GM12878 (cell line): ENCODE measurements at regions not wholly inside any gene's neighbourhood (a gene's known extent, or its start where the extent isn't known, plus 50 kb on each side); places are given as distances from the start of the nearest gene placed in this dataset.

Experiments
- ATAC-seq: fragments of 200-7000 bp; cut with Tn5 transposase; 3 replicates; pipeline ENCODE4 v1.9.1; 2020; ENCODE audit warnings: mild to moderate bottlenecking, moderate library complexity
- BruUV-seq: library from RNA; stranded (reverse); fragments of 400-500 nt; replicated peaks from 2 replicates; lab custom pipeline; 2021; lab: Mats Ljungman, UMichigan
- CTCF ChIA-PET: fragments of 300-600 bp; sonication (Branson Sonifier 250); formaldehyde crosslinking; extraction: SDS; loops from one replicate; lab custom pipeline; 2021; ENCODE audit warnings: inconsistent platforms; lab: Yijun Ruan, JAX
- POLR2A ChIA-PET: fragments of 350-600 bp; formaldehyde crosslinking; extraction: SDS; loops from one replicate; lab custom pipeline; 2021; ENCODE audit warnings: inconsistent platforms; lab: Charles Lee
- RAD21 ChIA-PET: fragments of 300-600 bp; sonication (Branson Sonifier 250); formaldehyde crosslinking; loops from one replicate; lab custom pipeline; 2023; ENCODE audit warnings: antibody characterized with exemption; ENCODE audit not compliant: unreplicated experiment; lab: Charles Lee
- SMC1A ChIA-PET: fragments of 300-600 bp; sonication (Branson Sonifier 250); formaldehyde crosslinking; loops from one replicate; lab custom pipeline; 2023; ENCODE audit not compliant: unreplicated experiment, uncharacterized antibody; lab: Charles Lee
- DNase-seq: peaks from one replicate; pipeline ENCODE4 v3.0.0-alpha.2; 2011; ENCODE audit warnings: low read depth, low spot score
- FAIRE-seq: peaks from 3 replicates; lab custom pipeline; 2011; peaks lifted over from hg19 to GRCh38; lab: Jason Lieb, UNC
- H2AFZ ChIP-seq: 2 replicates; pipeline ENCODE4 v1.6.0; 2011; ENCODE audit warnings: low read depth, low read length, control low read depth; ENCODE audit not compliant: control insufficient read depth
- H3K27ac ChIP-seq: 2 replicates; pipeline ENCODE4 v1.5.1; 2011; ENCODE audit warnings: control low read depth; ENCODE audit not compliant: control insufficient read depth, insufficient read depth
- H3K27me3 ChIP-seq, 2 experiments: replicated peaks in 1 of 2; 2 replicates each; pipeline versions ENCODE4 v1.6.0 to v1.6.1; 2011; ENCODE audit warnings: low read length in 1 of 2; ENCODE audit not compliant: control insufficient read depth in 2 of 2, insufficient read depth in 2 of 2
- H3K36me3 ChIP-seq, 2 experiments: 2 replicates each; pipeline ENCODE4 v1.5.1; 2011; ENCODE audit warnings: low read length in 1 of 2; ENCODE audit not compliant: control insufficient read depth in 2 of 2, insufficient read depth in 2 of 2
- H3K4me1 ChIP-seq: 2 replicates; pipeline ENCODE4 v1.6.1; 2011; ENCODE audit warnings: mild to moderate bottlenecking, low read length, moderate library complexity, mixed read lengths; ENCODE audit not compliant: control insufficient read depth, insufficient read depth
- H3K4me2 ChIP-seq: 2 replicates; pipeline ENCODE4 v1.6.0; 2011; ENCODE audit warnings: control low read depth; ENCODE audit not compliant: control insufficient read depth, insufficient read depth
- H3K4me3 ChIP-seq: fragments of 200-600 bp; sonication (generic); 2 replicates; pipeline ENCODE4 v1.5.1; 2016
- H3K79me2 ChIP-seq: 2 replicates; pipeline ENCODE4 v1.6.0; 2011; ENCODE audit warnings: low read length; ENCODE audit not compliant: control insufficient read depth, insufficient read depth
- H3K9ac ChIP-seq: 2 replicates; pipeline ENCODE4 v1.8.0; 2011; ENCODE audit warnings: low read length, control low read depth, mixed read lengths; ENCODE audit not compliant: control insufficient read depth, insufficient read depth
- H3K9me3 ChIP-seq: replicated peaks from 3 replicates; pipeline ENCODE4 v1.5.1; 2011; ENCODE audit warnings: mild to moderate bottlenecking, low read length; ENCODE audit not compliant: control insufficient read depth, insufficient read depth
- H4K20me1 ChIP-seq: 2 replicates; pipeline ENCODE4 v1.6.0; 2011; ENCODE audit not compliant: control insufficient read depth, insufficient read depth
- IKZF1 ChIP-seq: fragments of 450-650 bp; conservative IDR thresholded peaks from 2 replicates; pipeline ENCODE4 v1.6.1; 2017; ENCODE audit warnings: antibody characterized with exemption, mild to moderate bottlenecking
- JUNB ChIP-seq: IDR thresholded peaks from 2 replicates; pipeline ENCODE4 v1.6.1; 2016; ENCODE audit warnings: antibody characterized with exemption, mild to moderate bottlenecking
- NBN ChIP-seq: fragments of 450-650 bp; IDR thresholded peaks from 2 replicates; pipeline ENCODE4 v1.6.1; 2016
- POLR2A ChIP-seq: IDR thresholded peaks from 2 replicates; pipeline ENCODE4 v1.6.1; 2011; ENCODE audit warnings: low read depth, mild to moderate bottlenecking, low read length
- WGBS: methylation state at CpG from one replicate; pipeline ENCODE4 v1.1.6; 2016; ENCODE audit warnings: low lambda C conversion rate; ENCODE audit not compliant: insufficient replicate concordance, insufficient coverage; ENCODE audit errors: missing lambda C conversion rate; 5-methylcytosine and 5-hydroxymethylcytosine counted together
- in situ Hi-C: fragments of 300-500 bp; cut with MboI; formaldehyde crosslinking; loops from 9 replicates; pipeline ENCODE4 v1.14.3; 2018; ENCODE audit warnings: mixed read lengths
- intact Hi-C: fragments of 100-400 bp; cut with micrococcal nuclease; formaldehyde crosslinking; loops from one replicate; pipeline ENCODE4 v1.14.2; 2022; ENCODE audit not compliant: unreplicated experiment
- TF ChIP-seq, protein P1 (sequence below): fragments of 450-650 bp; IDR thresholded peaks from 2 replicates; pipeline ENCODE4 v1.6.1; 2017; ENCODE audit warnings: mild to moderate bottlenecking, moderate library complexity
- TF ChIP-seq, protein P2 (sequence below): IDR thresholded peaks from 2 replicates; pipeline ENCODE4 v1.6.1; 2012; ENCODE audit warnings: improper control_type of control experiment, low read depth, low read length; ENCODE audit not compliant: insufficient replicate concordance
- TF ChIP-seq, protein P3 (sequence below): IDR thresholded peaks from 2 replicates; pipeline ENCODE4 v1.6.1; 2011; ENCODE audit warnings: borderline replicate concordance, low read depth, mild to moderate bottlenecking, moderate library complexity, low read length; ENCODE audit not compliant: insufficient read depth, poor library complexity, severe bottlenecking

DNA sequence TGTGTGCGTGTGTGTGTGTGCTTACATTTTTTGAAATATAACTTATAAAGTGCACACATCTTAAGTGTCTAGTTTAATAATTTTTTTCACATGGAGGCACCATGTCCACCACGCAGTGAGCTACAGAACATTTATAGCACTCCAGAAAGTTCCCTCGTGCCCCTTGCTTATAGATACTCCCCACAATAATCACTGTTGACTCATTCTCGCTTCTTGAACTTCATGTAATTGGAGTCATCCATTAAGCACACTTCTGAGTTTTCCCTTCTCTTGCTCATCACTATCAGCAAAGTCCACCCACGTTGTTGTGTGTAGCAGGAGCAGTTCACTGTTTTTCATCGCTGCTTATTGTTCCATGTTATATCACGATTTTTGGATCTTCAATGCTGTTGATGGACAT is 78.4 kb upstream of the DISP3 start:
- Histone ChIP-seq H4K20me1 (no peaks in the 10 kb centered on the region), H3K4me2 (no peak overlapping the region), H3K79me2 (no peaks in the 10 kb centered on the region), H3K36me3 (no peaks in the 10 kb centered on the region), H3K9me3 (no peaks in the 10 kb centered on the region; the same call in 2 of the 3 replicates), H3K4me1 (no peaks in the 10 kb centered on the region), H2AFZ (no peak overlapping the region), H3K4me3 (no peak overlapping the region), H3K27ac (no peak overlapping the region), H3K27me3 (peaks cover 0 to 4% of the 10 kb centered on the region in 2 experiments; a peak in 2 of 4 replicates), H3K9ac (no peak overlapping the region)
- POLR2A ChIA-PET, result no interaction called here
- FAIRE-seq (no peak), DNase-seq (no peak), ATAC-seq (no peak)
- CTCF ChIA-PET, result no interaction called here
- no TSS peak for BruUV-seq
- RAD21 ChIA-PET, result no interaction called here
- in situ Hi-C loops, result no loop called here
- intact Hi-C loops, result no loop called here
- whole genome bisulfite sequencing, result 33% methylated on average over 7 of the region's 7 CpGs
- no peak for TF ChIP-seq POLR2A
- TF ChIP-seq, protein P1, sequence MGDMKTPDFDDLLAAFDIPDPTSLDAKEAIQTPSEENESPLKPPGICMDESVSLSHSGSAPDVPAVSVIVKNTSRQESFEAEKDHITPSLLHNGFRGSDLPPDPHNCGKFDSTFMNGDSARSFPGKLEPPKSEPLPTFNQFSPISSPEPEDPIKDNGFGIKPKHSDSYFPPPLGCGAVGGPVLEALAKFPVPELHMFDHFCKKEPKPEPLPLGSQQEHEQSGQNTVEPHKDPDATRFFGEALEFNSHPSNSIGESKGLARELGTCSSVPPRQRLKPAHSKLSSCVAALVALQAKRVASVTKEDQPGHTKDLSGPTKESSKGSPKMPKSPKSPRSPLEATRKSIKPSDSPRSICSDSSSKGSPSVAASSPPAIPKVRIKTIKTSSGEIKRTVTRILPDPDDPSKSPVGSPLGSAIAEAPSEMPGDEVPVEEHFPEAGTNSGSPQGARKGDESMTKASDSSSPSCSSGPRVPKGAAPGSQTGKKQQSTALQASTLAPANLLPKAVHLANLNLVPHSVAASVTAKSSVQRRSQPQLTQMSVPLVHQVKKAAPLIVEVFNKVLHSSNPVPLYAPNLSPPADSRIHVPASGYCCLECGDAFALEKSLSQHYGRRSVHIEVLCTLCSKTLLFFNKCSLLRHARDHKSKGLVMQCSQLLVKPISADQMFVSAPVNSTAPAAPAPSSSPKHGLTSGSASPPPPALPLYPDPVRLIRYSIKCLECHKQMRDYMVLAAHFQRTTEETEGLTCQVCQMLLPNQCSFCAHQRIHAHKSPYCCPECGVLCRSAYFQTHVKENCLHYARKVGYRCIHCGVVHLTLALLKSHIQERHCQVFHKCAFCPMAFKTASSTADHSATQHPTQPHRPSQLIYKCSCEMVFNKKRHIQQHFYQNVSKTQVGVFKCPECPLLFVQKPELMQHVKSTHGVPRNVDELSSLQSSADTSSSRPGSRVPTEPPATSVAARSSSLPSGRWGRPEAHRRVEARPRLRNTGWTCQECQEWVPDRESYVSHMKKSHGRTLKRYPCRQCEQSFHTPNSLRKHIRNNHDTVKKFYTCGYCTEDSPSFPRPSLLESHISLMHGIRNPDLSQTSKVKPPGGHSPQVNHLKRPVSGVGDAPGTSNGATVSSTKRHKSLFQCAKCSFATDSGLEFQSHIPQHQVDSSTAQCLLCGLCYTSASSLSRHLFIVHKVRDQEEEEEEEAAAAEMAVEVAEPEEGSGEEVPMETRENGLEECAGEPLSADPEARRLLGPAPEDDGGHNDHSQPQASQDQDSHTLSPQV, result no peak
- TF ChIP-seq NBN, result no peak
- TF ChIP-seq IKZF1, result no peak
- TF ChIP-seq, protein P2, sequence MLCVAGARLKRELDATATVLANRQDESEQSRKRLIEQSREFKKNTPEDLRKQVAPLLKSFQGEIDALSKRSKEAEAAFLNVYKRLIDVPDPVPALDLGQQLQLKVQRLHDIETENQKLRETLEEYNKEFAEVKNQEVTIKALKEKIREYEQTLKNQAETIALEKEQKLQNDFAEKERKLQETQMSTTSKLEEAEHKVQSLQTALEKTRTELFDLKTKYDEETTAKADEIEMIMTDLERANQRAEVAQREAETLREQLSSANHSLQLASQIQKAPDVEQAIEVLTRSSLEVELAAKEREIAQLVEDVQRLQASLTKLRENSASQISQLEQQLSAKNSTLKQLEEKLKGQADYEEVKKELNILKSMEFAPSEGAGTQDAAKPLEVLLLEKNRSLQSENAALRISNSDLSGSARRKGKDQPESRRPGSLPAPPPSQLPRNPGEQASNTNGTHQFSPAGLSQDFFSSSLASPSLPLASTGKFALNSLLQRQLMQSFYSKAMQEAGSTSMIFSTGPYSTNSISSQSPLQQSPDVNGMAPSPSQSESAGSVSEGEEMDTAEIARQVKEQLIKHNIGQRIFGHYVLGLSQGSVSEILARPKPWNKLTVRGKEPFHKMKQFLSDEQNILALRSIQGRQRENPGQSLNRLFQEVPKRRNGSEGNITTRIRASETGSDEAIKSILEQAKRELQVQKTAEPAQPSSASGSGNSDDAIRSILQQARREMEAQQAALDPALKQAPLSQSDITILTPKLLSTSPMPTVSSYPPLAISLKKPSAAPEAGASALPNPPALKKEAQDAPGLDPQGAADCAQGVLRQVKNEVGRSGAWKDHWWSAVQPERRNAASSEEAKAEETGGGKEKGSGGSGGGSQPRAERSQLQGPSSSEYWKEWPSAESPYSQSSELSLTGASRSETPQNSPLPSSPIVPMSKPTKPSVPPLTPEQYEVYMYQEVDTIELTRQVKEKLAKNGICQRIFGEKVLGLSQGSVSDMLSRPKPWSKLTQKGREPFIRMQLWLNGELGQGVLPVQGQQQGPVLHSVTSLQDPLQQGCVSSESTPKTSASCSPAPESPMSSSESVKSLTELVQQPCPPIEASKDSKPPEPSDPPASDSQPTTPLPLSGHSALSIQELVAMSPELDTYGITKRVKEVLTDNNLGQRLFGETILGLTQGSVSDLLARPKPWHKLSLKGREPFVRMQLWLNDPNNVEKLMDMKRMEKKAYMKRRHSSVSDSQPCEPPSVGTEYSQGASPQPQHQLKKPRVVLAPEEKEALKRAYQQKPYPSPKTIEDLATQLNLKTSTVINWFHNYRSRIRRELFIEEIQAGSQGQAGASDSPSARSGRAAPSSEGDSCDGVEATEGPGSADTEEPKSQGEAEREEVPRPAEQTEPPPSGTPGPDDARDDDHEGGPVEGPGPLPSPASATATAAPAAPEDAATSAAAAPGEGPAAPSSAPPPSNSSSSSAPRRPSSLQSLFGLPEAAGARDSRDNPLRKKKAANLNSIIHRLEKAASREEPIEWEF, result no peak
- TF ChIP-seq, protein P3, sequence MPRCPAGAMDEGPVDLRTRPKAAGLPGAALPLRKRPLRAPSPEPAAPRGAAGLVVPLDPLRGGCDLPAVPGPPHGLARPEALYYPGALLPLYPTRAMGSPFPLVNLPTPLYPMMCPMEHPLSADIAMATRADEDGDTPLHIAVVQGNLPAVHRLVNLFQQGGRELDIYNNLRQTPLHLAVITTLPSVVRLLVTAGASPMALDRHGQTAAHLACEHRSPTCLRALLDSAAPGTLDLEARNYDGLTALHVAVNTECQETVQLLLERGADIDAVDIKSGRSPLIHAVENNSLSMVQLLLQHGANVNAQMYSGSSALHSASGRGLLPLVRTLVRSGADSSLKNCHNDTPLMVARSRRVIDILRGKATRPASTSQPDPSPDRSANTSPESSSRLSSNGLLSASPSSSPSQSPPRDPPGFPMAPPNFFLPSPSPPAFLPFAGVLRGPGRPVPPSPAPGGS, result peak; percentile 78
- TF ChIP-seq JUNB, result no peak
- SMC1A ChIA-PET, result no interaction called here
